Duodenal mucosa (tissue), 2 donors: ENCODE measurements at regions not wholly inside any gene's neighbourhood (a gene's known extent, or its start where the extent isn't known, plus 50 kb on each side); places are given as distances from the start of the nearest gene placed in this dataset.

Experiments used
- H3K27ac ChIP-seq: one replicate; pipeline ENCODE4 v1.7.0; 2013; ENCODE audit warnings: low read depth, low read length
- H3K27me3 ChIP-seq, 2 donors: one replicate each; pipeline ENCODE4 v1.7.0; 2013; ENCODE audit warnings: low read length in 2 of 2, control low read depth in 1 of 2; ENCODE audit not compliant: insufficient read depth in 2 of 2, control insufficient read depth in 1 of 2
- H3K36me3 ChIP-seq, 2 donors: one replicate each; pipeline ENCODE4 v1.7.0; 2013; ENCODE audit warnings: low read length in 2 of 2, control low read depth in 1 of 2; ENCODE audit not compliant: insufficient read depth in 2 of 2, control insufficient read depth in 1 of 2
- H3K4me1 ChIP-seq, 2 donors: one replicate each; pipeline ENCODE4 v1.7.0; 2013; ENCODE audit warnings: low read length in 2 of 2, control low read depth in 1 of 2; ENCODE audit not compliant: insufficient read depth in 2 of 2, control insufficient read depth in 1 of 2
- H3K4me3 ChIP-seq, 2 donors: one replicate each; pipeline ENCODE4 v1.7.0; 2013; ENCODE audit warnings: low read length in 2 of 2, low read depth in 1 of 2
- H3K9ac ChIP-seq, 2 donors: one replicate each; pipeline ENCODE4 v1.7.0; 2013; ENCODE audit warnings: low read length in 2 of 2, low read depth in 1 of 2
- H3K9me3 ChIP-seq, 2 donors: one replicate each; pipeline ENCODE4 v1.7.0; 2013; ENCODE audit warnings: low read length in 2 of 2, control low read depth in 1 of 2; ENCODE audit not compliant: control insufficient read depth in 1 of 2

- Histone ChIP-seq H3K9me3 (no peaks in the 10 kb centered on the region), H3K27me3 (no peaks in the 10 kb centered on the region), H3K36me3 (no peaks in the 10 kb centered on the region), H3K4me3 (no peak overlapping the region), H3K9ac (no peak overlapping the region), H3K4me1 (no peaks in the 10 kb centered on the region), H3K27ac (no peak overlapping the region)
Measured at GRCh38 chrX:42976746-42977366, 198.9 kb upstream of the PPP1R2C start.

- no peaks in the 10 kb centered on the region for H3K4me1 ChIP-seq
- no peak overlapping the region for H3K9ac ChIP-seq
- H3K4me3 ChIP-seq: no peak overlapping the region
- H3K27me3 ChIP-seq: no peaks in the 10 kb centered on the region
- no peak overlapping the region for H3K27ac ChIP-seq
- H3K36me3 ChIP-seq: no peaks in the 10 kb centered on the region
- no peaks in the 10 kb centered on the region for H3K9me3 ChIP-seq
Measured at GRCh38 chrX:42978655-42979379, 200.9 kb upstream of the PPP1R2C start.

GRCh38 chrX:42988700-42989099 is 210.7 kb upstream of the PPP1R2C start:
- H3K27ac ChIP-seq: no peak overlapping the region
- no peak overlapping the region for H3K9ac ChIP-seq
- H3K36me3 ChIP-seq: no peaks in the 10 kb centered on the region
- H3K4me1 ChIP-seq: no peaks in the 10 kb centered on the region
- H3K4me3 ChIP-seq: no peak overlapping the region
- no peaks in the 10 kb centered on the region for H3K9me3 ChIP-seq
- H3K27me3 ChIP-seq: no peaks in the 10 kb centered on the region

- Histone ChIP-seq H3K4me1 (no peaks in the 10 kb centered on the region), H3K9me3 (no peaks in the 10 kb centered on the region), H3K27me3 (no peaks in the 10 kb centered on the region)
Measured at GRCh38 chrX:42992199-42992943, 214.4 kb upstream of the PPP1R2C start.

GRCh38 chrX:42996861-42997260 is 218.9 kb upstream of the PPP1R2C start:
- no peak overlapping the region for H3K9ac ChIP-seq
- H3K27me3 ChIP-seq: no peaks in the 10 kb centered on the region
- H3K4me3 ChIP-seq: no peak overlapping the region
- H3K36me3 ChIP-seq: no peaks in the 10 kb centered on the region
- H3K4me1 ChIP-seq: no peaks in the 10 kb centered on the region
- H3K9me3 ChIP-seq: no peaks in the 10 kb centered on the region
- no peak overlapping the region for H3K27ac ChIP-seq

More at GRCh38 chrX:42992199-42992943, 214.4 kb upstream of the PPP1R2C start:
- Histone ChIP-seq H3K36me3 (no peaks in the 10 kb centered on the region), H3K27ac (no peak overlapping the region), H3K9ac (no peak overlapping the region), H3K4me3 (no peak overlapping the region)

- no peaks in the 10 kb centered on the region for H3K27me3 ChIP-seq
- no peaks in the 10 kb centered on the region for H3K4me1 ChIP-seq
- no peaks in the 10 kb centered on the region for H3K36me3 ChIP-seq
- no peak overlapping the region for H3K9ac ChIP-seq
- no peak overlapping the region for H3K27ac ChIP-seq
- H3K9me3 ChIP-seq: no peaks in the 10 kb centered on the region
- H3K4me3 ChIP-seq: no peak overlapping the region
Measured at GRCh38 chrX:43000121-43000520, 222.2 kb upstream of the PPP1R2C start.

- no peak overlapping the region for H3K27ac ChIP-seq
- no peaks in the 10 kb centered on the region for H3K9me3 ChIP-seq
- H3K4me1 ChIP-seq: no peaks in the 10 kb centered on the region
- H3K36me3 ChIP-seq: no peaks in the 10 kb centered on the region
- no peak overlapping the region for H3K9ac ChIP-seq
- no peak overlapping the region for H3K4me3 ChIP-seq
- no peaks in the 10 kb centered on the region for H3K27me3 ChIP-seq
Measured at GRCh38 chrX:43002526-43003203, 224.7 kb upstream of the PPP1R2C start.

GRCh38 chrX:43003204-43003565 is 225.2 kb upstream of the PPP1R2C start:
- H3K4me3 ChIP-seq: no peak overlapping the region
- no peaks in the 10 kb centered on the region for H3K36me3 ChIP-seq
- no peaks in the 10 kb centered on the region for H3K27me3 ChIP-seq
- no peaks in the 10 kb centered on the region for H3K4me1 ChIP-seq
- H3K9ac ChIP-seq: no peak overlapping the region
- H3K27ac ChIP-seq: no peak overlapping the region
- H3K9me3 ChIP-seq: no peaks in the 10 kb centered on the region

GRCh38 chrX:43003939-43004338 is 226.0 kb upstream of the PPP1R2C start:
- Histone ChIP-seq H3K27me3 (no peaks in the 10 kb centered on the region), H3K9me3 (no peaks in the 10 kb centered on the region), H3K9ac (no peak overlapping the region), H3K4me3 (no peak overlapping the region), H3K36me3 (no peaks in the 10 kb centered on the region), H3K27ac (no peak overlapping the region), H3K4me1 (no peaks in the 10 kb centered on the region)

GRCh38 chrX:43005561-43005960 is 227.6 kb upstream of the PPP1R2C start:
- Histone ChIP-seq H3K9me3 (no peaks in the 10 kb centered on the region), H3K4me1 (no peaks in the 10 kb centered on the region), H3K9ac (no peak overlapping the region), H3K27me3 (no peaks in the 10 kb centered on the region), H3K4me3 (no peak overlapping the region), H3K27ac (no peak overlapping the region), H3K36me3 (no peaks in the 10 kb centered on the region)
